PC-3 (cell line): ENCODE measurements at regions not wholly inside any gene's neighbourhood (a gene's known extent, or its start where the extent isn't known, plus 50 kb on each side); places are given as distances from the start of the nearest gene placed in this dataset.

Experiments used
- ATAC-seq: fragments of 200-7000 bp; cut with Tn5 transposase; 2 replicates; pipeline ENCODE4 v1.9.1; 2020; ENCODE audit warnings: mild to moderate bottlenecking, moderate library complexity
- BruUV-seq: library from RNA; stranded (reverse); fragments of 400-500 nt; replicated peaks from 2 replicates; lab custom pipeline; 2021; lab: Mats Ljungman, UMichigan
- CTCF ChIA-PET: fragments of 300-600 bp; sonication (Branson Sonifier 250); formaldehyde crosslinking; loops from one replicate; lab custom pipeline; 2022; ENCODE audit warnings: antibody characterized with exemption; lab: Charles Lee
- POLR2A ChIA-PET: fragments of 300-600 bp; sonication (Branson Sonifier 250); formaldehyde crosslinking; loops from one replicate; lab custom pipeline; 2022; ENCODE audit warnings: antibody characterized with exemption; ENCODE audit not compliant: unreplicated experiment; lab: Charles Lee
- DNase-seq: peaks from one replicate; pipeline ENCODE4 v3.0.0-alpha.2; 2015
- H2AFZ ChIP-seq: fragments of 300-600 bp; sonication (generic); 2 replicates; pipeline ENCODE4 v1.6.0; 2016; ENCODE audit warnings: antibody characterized with exemption, low read length
- H3F3A ChIP-seq: fragments of 300-600 bp; sonication (generic); one replicate; pipeline ENCODE4 v1.6.0; 2017; ENCODE audit warnings: antibody characterized with exemption, low read length, control low read depth, mild to moderate bottlenecking; ENCODE audit not compliant: unreplicated experiment
- H3K27ac ChIP-seq: fragments of 300-600 bp; sonication (generic); 2 replicates; pipeline ENCODE4 v1.5.1; 2016; ENCODE audit warnings: mild to moderate bottlenecking, low read length
- H3K27me3 ChIP-seq: fragments of 300-600 bp; sonication (generic); 2 replicates; pipeline ENCODE4 v1.6.1; 2016; ENCODE audit warnings: low read length, mixed read lengths
- H3K36me3 ChIP-seq: fragments of 300-600 bp; sonication (generic); 2 replicates; pipeline ENCODE4 v1.6.1; 2016; ENCODE audit warnings: low read depth, mixed run types, low read length, mixed read lengths
- H3K4me1 ChIP-seq: fragments of 300-600 bp; sonication (generic); 2 replicates; pipeline ENCODE4 v1.5.1; 2016; ENCODE audit warnings: low read length; ENCODE audit not compliant: insufficient read depth
- H3K4me2 ChIP-seq: fragments of 300-600 bp; sonication (generic); 2 replicates; pipeline ENCODE4 v1.6.0; 2016; ENCODE audit warnings: low read length
- H3K4me3 ChIP-seq: fragments of 300-600 bp; sonication (generic); 2 replicates; pipeline ENCODE4 v1.5.1; 2016; ENCODE audit warnings: mild to moderate bottlenecking, low read length, mixed read lengths
- H3K79me2 ChIP-seq: fragments of 300-600 bp; sonication (generic); 2 replicates; pipeline ENCODE4 v1.6.1; 2017; ENCODE audit warnings: low read length, mixed read lengths
- H3K9ac ChIP-seq: fragments of 300-600 bp; sonication (generic); 2 replicates; pipeline ENCODE4 v1.6.0; 2016; ENCODE audit warnings: mild to moderate bottlenecking, low read length
- H3K9me2 ChIP-seq: fragments of 300-600 bp; sonication (generic); replicated peaks from 2 replicates; pipeline ENCODE4 v1.6.1; 2016; ENCODE audit warnings: mixed run types, low read length, mixed read lengths
- H3K9me3 ChIP-seq: fragments of 300-600 bp; sonication (generic); 2 replicates; pipeline ENCODE4 v1.6.1; 2016; ENCODE audit warnings: low read length, mixed read lengths
- H4K20me1 ChIP-seq: fragments of 300-600 bp; sonication (generic); 2 replicates; pipeline ENCODE4 v1.6.1; 2016; ENCODE audit warnings: low read length, mixed read lengths
- CTCF ChIP-seq: fragments of 300-600 bp; sonication (generic); conservative IDR thresholded peaks from 2 replicates; pipeline ENCODE4 v1.5.1; 2017; ENCODE audit warnings: antibody characterized with exemption, low read depth, mild to moderate bottlenecking, low read length
- EZH2 ChIP-seq: fragments of 300-600 bp; sonication (generic); IDR thresholded peaks from one replicate; pipeline ENCODE4 v1.6.1; 2017; ENCODE audit warnings: antibody characterized with exemption, mild to moderate bottlenecking, low read length; ENCODE audit not compliant: unreplicated experiment
- EZH2phosphoT487 ChIP-seq: fragments of 300-600 bp; sonication (generic); IDR thresholded peaks from 2 replicates; pipeline ENCODE4 v1.6.1; 2018; ENCODE audit warnings: mild to moderate bottlenecking, antibody characterized with exemption, low read length, borderline replicate concordance
- intact Hi-C: fragments of 100-400 bp; cut with micrococcal nuclease; formaldehyde crosslinking; loops from 2 replicates; pipeline ENCODE4 v1.9.0; 2023

GRCh38 chr1:43047135-43047534, 88.5 kb upstream of the SLC2A1 start:
- no peak for DNase-seq
- Histone ChIP-seq H3K4me1 (no peaks in the 10 kb centered on the region), H3K4me2 (no peak overlapping the region), H4K20me1 (no peaks in the 10 kb centered on the region), H3K27me3 (no peaks in the 10 kb centered on the region), H3K9me2 (no peaks in the 10 kb centered on the region), H3K4me3 (no peak overlapping the region), H3K27ac (no peak overlapping the region), H3K36me3 (no peaks in the 10 kb centered on the region), H3F3A (no peaks in the 10 kb centered on the region), H3K9me3 (no peaks in the 10 kb centered on the region), H3K79me2 (no peaks in the 10 kb centered on the region), H3K9ac (no peak overlapping the region), H2AFZ (no peak overlapping the region)
- intact Hi-C loops: no loop called here
- BruUV-seq: no TSS peak
- CTCF ChIA-PET: no interaction called here
- POLR2A ChIA-PET: no interaction called here
- no peak for TF ChIP-seq EZH2phosphoT487
- TF ChIP-seq EZH2: no peak
- TF ChIP-seq CTCF: no peak
- ATAC-seq: no peak

GRCh38 chr1:43044572-43045361, 86.1 kb upstream of the SLC2A1 start:
- no peak overlapping the region for H3K9ac ChIP-seq
- TF ChIP-seq CTCF: no peak
- TF ChIP-seq EZH2: no peak
- no peak for TF ChIP-seq EZH2phosphoT487
- no peaks in the 10 kb centered on the region for H3F3A ChIP-seq
- no peak overlapping the region for H2AFZ ChIP-seq
- intact Hi-C loops: no loop called here
- H3K9me3 ChIP-seq: no peaks in the 10 kb centered on the region
- H3K79me2 ChIP-seq: no peaks in the 10 kb centered on the region
- CTCF ChIA-PET: no interaction called here
- H3K4me2 ChIP-seq: no peak overlapping the region
- no peak for DNase-seq
- no peak overlapping the region for H3K4me3 ChIP-seq
- no peaks in the 10 kb centered on the region for H3K27me3 ChIP-seq
- H3K4me1 ChIP-seq: peaks cover under 1% of the 10 kb centered on the region; the same call in 1 of the 2 replicates
- POLR2A ChIA-PET: no interaction called here
- H3K36me3 ChIP-seq: no peaks in the 10 kb centered on the region
- ATAC-seq: no peak
- BruUV-seq: no TSS peak
- H3K9me2 ChIP-seq: no peaks in the 10 kb centered on the region
- no peaks in the 10 kb centered on the region for H4K20me1 ChIP-seq
- no peak overlapping the region for H3K27ac ChIP-seq

- Histone ChIP-seq H3K9me3 (no peaks in the 10 kb centered on the region), H3K36me3 (no peaks in the 10 kb centered on the region), H3K4me2 (no peak overlapping the region), H3F3A (no peaks in the 10 kb centered on the region), H3K4me1 (peaks cover 8% of the 10 kb centered on the region; the same call in 1 of the 2 replicates), H3K79me2 (no peaks in the 10 kb centered on the region), H3K9ac (no peak overlapping the region), H3K27ac (no peak overlapping the region), H4K20me1 (no peaks in the 10 kb centered on the region), H2AFZ (no peak overlapping the region), H3K9me2 (no peaks in the 10 kb centered on the region), H3K27me3 (no peaks in the 10 kb centered on the region), H3K4me3 (no peak overlapping the region)
- CTCF ChIA-PET: no interaction called here
- BruUV-seq: no TSS peak
- no peak for DNase-seq
- intact Hi-C loops: no loop called here
- TF ChIP-seq EZH2phosphoT487 (no peak), CTCF (no peak), EZH2 (no peak)
- ATAC-seq: no peak
- POLR2A ChIA-PET: no interaction called here
Observed at GRCh38 chr1:43043695-43044094, 85.0 kb upstream of the SLC2A1 start.
